HFFc6 (cell line): ENCODE measurements at regions not wholly inside any gene's neighbourhood (a gene's known extent, or its start where the extent isn't known, plus 50 kb on each side); places are given as distances from the start of the nearest gene placed in this dataset.

Experiments used
- DNase-seq: peaks from one replicate; pipeline ENCODE4 v3.0.0-alpha.2; 2018
- H3K27ac Mint-ChIP-seq: 2 replicates; pipeline ENCODE4 v1.8.0; 2020; ENCODE audit warnings: mild to moderate bottlenecking, mixed read lengths
- H3K27me3 Mint-ChIP-seq: 2 replicates; pipeline ENCODE4 v1.8.0; 2021; ENCODE audit warnings: mild to moderate bottlenecking, moderate library complexity, mixed read lengths; ENCODE audit not compliant: insufficient read depth
- H3K36me3 Mint-ChIP-seq: 2 replicates; pipeline ENCODE4 v1.8.0; 2021; ENCODE audit warnings: low read depth, mixed read lengths
- H3K4me1 Mint-ChIP-seq: 2 replicates; pipeline ENCODE4 v1.8.0; 2020; ENCODE audit warnings: low read depth, mixed read lengths
- H3K4me3 Mint-ChIP-seq: 2 replicates; pipeline ENCODE4 v1.8.0; 2020; ENCODE audit warnings: mild to moderate bottlenecking, moderate library complexity, mixed read lengths
- H3K9me3 Mint-ChIP-seq: 2 replicates; pipeline ENCODE4 v1.8.0; 2020; ENCODE audit warnings: mild to moderate bottlenecking, mixed read lengths
- TF ChIP-seq, protein P1 (sequence below): fragments of 200-600 bp; sonication (generic); IDR thresholded peaks from 2 replicates; pipeline ENCODE4 v1.5.0; 2021; ENCODE audit warnings: antibody characterized with exemption, mild to moderate bottlenecking

GRCh38 chr6:125656287-125656870, 93.1 kb upstream of the HEY2 start:
- Mint-ChIP-seq H3K36me3 (no peaks in the 10 kb centered on the region), H3K27me3 (no peaks in the 10 kb centered on the region), H3K4me3 (no peak overlapping the region), H3K27ac (no peak overlapping the region), H3K9me3 (peaks cover 4% of the 10 kb centered on the region; the same call in 1 of the 2 replicates), H3K4me1 (no peaks in the 10 kb centered on the region)
- DNase-seq: no peak
- TF ChIP-seq, protein P1, sequence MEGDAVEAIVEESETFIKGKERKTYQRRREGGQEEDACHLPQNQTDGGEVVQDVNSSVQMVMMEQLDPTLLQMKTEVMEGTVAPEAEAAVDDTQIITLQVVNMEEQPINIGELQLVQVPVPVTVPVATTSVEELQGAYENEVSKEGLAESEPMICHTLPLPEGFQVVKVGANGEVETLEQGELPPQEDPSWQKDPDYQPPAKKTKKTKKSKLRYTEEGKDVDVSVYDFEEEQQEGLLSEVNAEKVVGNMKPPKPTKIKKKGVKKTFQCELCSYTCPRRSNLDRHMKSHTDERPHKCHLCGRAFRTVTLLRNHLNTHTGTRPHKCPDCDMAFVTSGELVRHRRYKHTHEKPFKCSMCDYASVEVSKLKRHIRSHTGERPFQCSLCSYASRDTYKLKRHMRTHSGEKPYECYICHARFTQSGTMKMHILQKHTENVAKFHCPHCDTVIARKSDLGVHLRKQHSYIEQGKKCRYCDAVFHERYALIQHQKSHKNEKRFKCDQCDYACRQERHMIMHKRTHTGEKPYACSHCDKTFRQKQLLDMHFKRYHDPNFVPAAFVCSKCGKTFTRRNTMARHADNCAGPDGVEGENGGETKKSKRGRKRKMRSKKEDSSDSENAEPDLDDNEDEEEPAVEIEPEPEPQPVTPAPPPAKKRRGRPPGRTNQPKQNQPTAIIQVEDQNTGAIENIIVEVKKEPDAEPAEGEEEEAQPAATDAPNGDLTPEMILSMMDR: no peak

DNA sequence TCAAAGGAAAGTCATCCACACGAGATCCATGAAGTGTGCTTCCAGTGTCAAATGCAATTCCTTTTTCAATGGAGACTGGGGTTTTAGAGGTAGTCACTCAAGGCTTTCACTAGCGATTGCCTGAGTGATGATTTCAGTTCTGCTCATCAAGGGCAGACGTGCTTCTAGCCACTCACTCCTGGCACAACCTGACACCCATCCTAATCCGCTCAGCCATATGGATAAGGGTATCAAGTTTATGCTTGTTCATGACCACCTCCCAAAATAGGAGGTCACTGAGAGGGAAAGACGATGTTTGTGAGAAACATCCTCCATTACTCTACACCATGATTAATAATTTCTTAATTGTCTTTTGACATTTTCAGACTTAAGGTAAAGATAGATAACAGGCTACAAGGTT, 91.3 kb upstream of the HEY2 start:
- peaks cover 4% of the 10 kb centered on the region; the same call in 1 of the 2 replicates for H3K9me3 Mint-ChIP-seq
- no peaks in the 10 kb centered on the region; the same call in 1 of the 2 replicates for H3K27me3 Mint-ChIP-seq
- DNase-seq: no peak
- no peak overlapping the region for H3K4me3 Mint-ChIP-seq
- no peak overlapping the region for H3K27ac Mint-ChIP-seq
- TF ChIP-seq, protein P1: no peak
- no peaks in the 10 kb centered on the region for H3K36me3 Mint-ChIP-seq
- H3K4me1 Mint-ChIP-seq: no peaks in the 10 kb centered on the region

DNA sequence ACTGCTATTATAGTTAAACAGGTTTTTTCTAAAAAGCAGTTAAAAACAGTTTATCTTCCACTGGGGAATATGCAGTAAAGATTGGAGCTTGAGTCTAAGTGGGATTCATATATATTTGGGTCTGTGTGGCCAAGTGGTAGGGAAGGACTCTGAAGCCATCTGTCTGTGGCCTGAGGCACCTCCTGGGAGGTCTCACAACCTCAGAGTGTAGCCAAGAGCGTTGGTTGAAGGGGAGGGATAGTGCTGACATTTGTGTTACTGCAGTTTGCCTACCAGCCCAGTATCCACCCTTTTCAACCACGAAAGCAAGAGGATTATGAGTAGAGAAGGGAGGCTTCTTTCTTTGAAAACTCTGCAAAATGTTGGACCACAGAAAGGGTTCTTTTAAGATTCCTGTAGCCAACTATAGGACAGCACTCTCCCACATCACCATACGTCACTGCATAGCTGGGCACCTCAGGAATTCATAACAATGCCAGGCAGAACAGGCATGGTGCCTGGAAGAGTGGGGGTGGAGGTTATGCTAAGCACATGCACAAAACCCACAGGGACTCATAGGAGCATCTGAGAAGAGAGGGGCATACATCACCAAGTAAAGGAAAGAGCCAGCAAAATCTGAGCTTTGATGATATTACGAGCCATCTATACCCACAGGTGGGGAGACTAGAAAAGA, 90.5 kb upstream of the HEY2 start:
- peaks cover 4% of the 10 kb centered on the region; the same call in 1 of the 2 replicates for H3K9me3 Mint-ChIP-seq
- DNase-seq: no peak
- H3K27ac Mint-ChIP-seq: no peak overlapping the region
- H3K36me3 Mint-ChIP-seq: no peaks in the 10 kb centered on the region
- H3K27me3 Mint-ChIP-seq: no peaks in the 10 kb centered on the region; the same call in 1 of the 2 replicates
- TF ChIP-seq, protein P1: no peak
- H3K4me1 Mint-ChIP-seq: no peaks in the 10 kb centered on the region
- H3K4me3 Mint-ChIP-seq: no peak overlapping the region

DNA sequence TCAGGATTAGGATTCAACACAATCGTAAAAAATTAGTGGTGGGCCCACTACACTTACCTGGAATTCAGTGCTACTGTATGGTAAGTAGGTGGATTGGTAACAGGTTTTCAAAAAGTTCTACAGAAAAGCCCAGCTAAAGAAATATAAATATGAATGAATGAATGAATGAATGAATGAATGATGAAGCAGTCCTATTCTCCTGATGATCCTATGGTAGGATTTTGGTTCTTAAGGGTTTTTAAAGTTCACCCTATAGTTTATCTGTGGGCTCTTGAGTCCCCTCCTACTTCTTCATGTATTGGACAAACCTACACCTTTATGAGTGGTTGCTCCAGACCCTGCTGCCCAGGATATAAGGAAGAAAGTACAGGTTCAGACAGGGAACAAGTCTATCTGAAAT, 89.5 kb upstream of the HEY2 start:
- Mint-ChIP-seq H3K27me3 (no peaks in the 10 kb centered on the region; the same call in 1 of the 2 replicates), H3K4me3 (no peak overlapping the region), H3K9me3 (peaks cover 4% of the 10 kb centered on the region; the same call in 1 of the 2 replicates), H3K36me3 (no peaks in the 10 kb centered on the region), H3K4me1 (no peaks in the 10 kb centered on the region), H3K27ac (no peak overlapping the region)
- no peak for DNase-seq
- TF ChIP-seq, protein P1: no peak

DNA sequence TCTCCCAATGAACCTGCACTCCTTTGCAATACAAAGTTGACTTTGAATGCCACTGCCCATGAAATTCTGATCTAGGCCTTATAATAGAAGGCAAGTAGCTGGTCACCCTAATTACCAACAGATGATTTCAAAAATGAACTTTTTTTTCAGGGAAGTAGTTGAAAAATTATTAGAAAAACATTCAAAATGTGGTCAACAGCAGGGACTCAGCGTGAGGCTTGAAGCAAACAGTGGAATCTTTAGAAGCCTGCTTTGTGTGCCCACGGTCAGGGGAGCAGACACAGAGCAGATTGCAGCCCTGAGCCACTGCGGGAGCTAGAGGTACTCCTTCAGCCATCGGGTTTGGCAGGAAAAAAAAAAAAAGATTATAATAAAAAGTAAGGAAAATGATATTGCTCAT, 87.1 kb upstream of the HEY2 start:
- Mint-ChIP-seq H3K4me1 (no peaks in the 10 kb centered on the region), H3K36me3 (no peaks in the 10 kb centered on the region), H3K27ac (no peak overlapping the region), H3K9me3 (peaks cover 4% of the 10 kb centered on the region; the same call in 1 of the 2 replicates), H3K4me3 (no peak overlapping the region), H3K27me3 (no peaks in the 10 kb centered on the region; the same call in 1 of the 2 replicates)
- no peak for DNase-seq
- TF ChIP-seq, protein P1: no peak
